ENCODE measurements at regions not wholly inside any gene's neighbourhood (a gene's known extent, or its start where the extent isn't known, plus 50 kb on each side); places are given as distances from the start of the nearest gene placed in this dataset.

DNA sequence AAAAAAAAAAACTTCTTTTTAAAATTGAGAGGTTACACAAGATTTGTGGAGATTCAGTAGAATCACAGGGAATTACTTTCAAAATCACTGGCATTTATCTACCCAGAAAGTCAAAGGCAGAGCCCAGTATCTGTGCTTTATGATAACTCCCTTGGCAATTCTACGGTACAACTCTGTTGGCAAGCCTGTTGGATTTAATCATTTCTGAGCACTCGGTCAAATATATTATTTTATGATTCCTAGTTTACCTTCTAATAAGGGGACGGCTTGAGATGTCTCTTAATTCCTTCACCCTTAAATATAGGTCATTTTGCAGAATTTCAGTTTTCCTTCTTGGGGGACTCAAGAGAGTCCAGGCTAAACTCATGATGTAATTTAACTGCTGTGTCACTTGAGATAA, 987.6 kb downstream of the EFNB2 start:
- no peak for TF ChIP-seq CTCF (conservative IDR thresholded peaks at IDR 0.05; ENCODE audit: low read depth, low read length)
- TF ChIP-seq POLR2A (IDR thresholded peaks at IDR 0.05; ENCODE audit: low read depth, low read length): no peak
- TF ChIP-seq USF2 (IDR thresholded peaks at IDR 0.05; ENCODE audit: low read depth, low read length): no peak

Data from IMR-90 (cell line).